HCT116 (cell line): ENCODE measurements at regions not wholly inside any gene's neighbourhood (a gene's known extent, or its start where the extent isn't known, plus 50 kb on each side); places are given as distances from the start of the nearest gene placed in this dataset.

Source experiments
- ATAC-seq: fragments of 200-7000 bp; cut with Tn5 transposase; 2 replicates; pipeline ENCODE4 v1.9.1; 2020; ENCODE audit warnings: mild to moderate bottlenecking, moderate library complexity
- BruUV-seq: library from RNA; stranded (reverse); fragments of 400-500 nt; replicated peaks from 2 replicates; lab custom pipeline; 2021; lab: Mats Ljungman, UMichigan
- CTCF ChIA-PET: fragments of 300-600 bp; sonication (Branson Sonifier 250); formaldehyde crosslinking; loops from one replicate; lab custom pipeline; 2021; ENCODE audit warnings: antibody characterized with exemption; lab: Charles Lee
- POLR2A ChIA-PET: fragments of 300-600, 350-600 bp; sonication (Branson Sonifier 250); formaldehyde crosslinking; loops from one replicate; lab custom pipeline; 2021; ENCODE audit warnings: antibody characterized with exemption; lab: Charles Lee
- RAD21 ChIA-PET, 2 experiments: fragments of 300-600 bp; sonication (Branson Sonifier 250); formaldehyde crosslinking; loops; one replicate each; lab custom pipeline; 2023; ENCODE audit warnings: low total read pairs in 2 of 2; ENCODE audit not compliant: uncharacterized antibody in 2 of 2, unreplicated experiment in 2 of 2, low non-redundant PET in 1 of 2; lab: Charles Lee
- DNase-seq: peaks from one replicate; pipeline ENCODE4 v3.0.0-alpha.2; 2010; ENCODE audit warnings: low read depth, low spot score
- H2AFZ ChIP-seq: fragments of 200-600 bp; shearing (Covaris generic), sonication (generic); 2 replicates; pipeline ENCODE4 v1.6.1; 2017; ENCODE audit warnings: low read depth, mixed run types, mixed read lengths, antibody characterized with exemption, low read length; ENCODE audit not compliant: poor library complexity, severe bottlenecking
- H3K27ac ChIP-seq: 2 replicates; pipeline ENCODE4 v1.5.1; 2012; ENCODE audit warnings: low read depth, low read length
- H3K27me3 ChIP-seq: fragments of 200-600 bp; sonication (generic); 2 replicates; pipeline ENCODE4 v1.6.1; 2016; ENCODE audit warnings: mixed run types, low read length, mixed read lengths; ENCODE audit not compliant: insufficient read depth
- H3K36me3 ChIP-seq, 2 experiments: fragments of 200-500 bp in 1 of 2; fragments of 200-600 bp in 1 of 2; sonication (Bioruptor generic) in 1 of 2; sonication (generic) in 1 of 2; 2 replicates each; pipeline versions ENCODE4 v1.5.1 to v1.6.1; 2014 to 2016; ENCODE audit warnings: low read length in 2 of 2, inconsistent platforms in 1 of 2, mixed read lengths in 1 of 2, mixed run types in 1 of 2; ENCODE audit not compliant: insufficient read depth in 2 of 2, control insufficient read depth in 1 of 2
- H3K4me1 ChIP-seq, 2 experiments: fragments of 200-600 bp in 1 of 2; sonication (generic) in 1 of 2; 2 replicates each; pipeline versions ENCODE4 v1.5.1 to v1.6.1; 2012 to 2017; ENCODE audit warnings: low read length in 2 of 2, inconsistent platforms in 1 of 2, mild to moderate bottlenecking in 1 of 2, mixed read lengths in 1 of 2, mixed run types in 1 of 2, moderate library complexity in 1 of 2; ENCODE audit not compliant: insufficient read depth in 2 of 2, control insufficient read depth in 1 of 2
- H3K4me2 ChIP-seq: fragments of 200-600 bp; sonication (generic); 2 replicates; pipeline ENCODE4 v1.6.1; 2017; ENCODE audit warnings: mixed run types, low read length, mixed read lengths
- H3K4me3 ChIP-seq, 2 experiments: fragments of 200-600 bp in 1 of 2; sonication (generic) in 1 of 2; replicated peaks in 1 of 2; 2 replicates each; pipeline ENCODE4 v1.5.1; 2011 to 2016; ENCODE audit warnings: low read length in 2 of 2, control low read depth in 1 of 2, low read depth in 1 of 2, mild to moderate bottlenecking in 1 of 2, mixed read lengths in 1 of 2, mixed run types in 1 of 2
- H3K79me2 ChIP-seq: fragments of 200-600 bp; sonication (generic); 2 replicates; pipeline ENCODE4 v1.6.1; 2017; ENCODE audit warnings: mild to moderate bottlenecking, mixed run types, low read length, moderate library complexity, mixed read lengths; ENCODE audit not compliant: insufficient read depth
- H3K9ac ChIP-seq: fragments of 200-600 bp; sonication (generic); 2 replicates; pipeline ENCODE4 v1.6.1; 2016; ENCODE audit warnings: low read length, mixed read lengths
- H3K9me2 ChIP-seq: fragments of 200-600 bp; sonication (generic), shearing (Covaris generic); 2 replicates; pipeline ENCODE4 v1.6.1; 2017; ENCODE audit warnings: mixed run types, mild to moderate bottlenecking, moderate library complexity; ENCODE audit not compliant: insufficient read depth
- H3K9me3 ChIP-seq, 2 experiments: fragments of 200-500 bp in 1 of 2; fragments of 200-600 bp in 1 of 2; sonication (Bioruptor generic) in 1 of 2; sonication (generic) in 1 of 2; 2 replicates each; pipeline ENCODE4 v1.6.1; 2014 to 2017; ENCODE audit warnings: low read length in 2 of 2, mixed read lengths in 2 of 2, inconsistent platforms in 1 of 2, low read depth in 1 of 2, mild to moderate bottlenecking in 1 of 2, mixed run types in 1 of 2, moderate library complexity in 1 of 2; ENCODE audit not compliant: control insufficient read depth in 1 of 2, insufficient read depth in 1 of 2
- H4K20me1 ChIP-seq: fragments of 200-600 bp; sonication (generic), shearing (Covaris generic); 2 replicates; pipeline ENCODE4 v1.6.1; 2017; ENCODE audit warnings: mixed run types, mild to moderate bottlenecking, moderate library complexity; ENCODE audit not compliant: insufficient read depth
- CEBPB ChIP-seq: IDR thresholded peaks from 2 replicates; pipeline ENCODE4 v1.6.1; 2012; ENCODE audit warnings: low read depth
- CTCF ChIP-seq, 3 experiments: fragments of 200-600 bp in 1 of 3; sonication (generic) in 1 of 3; IDR thresholded peaks in 2 of 3; conservative IDR thresholded peaks in 1 of 3; 2 replicates each; pipeline ENCODE4 v1.5.1; 2012 to 2017; ENCODE audit warnings: low read depth in 2 of 3, low read length in 2 of 3, antibody characterized with exemption in 1 of 3, borderline replicate concordance in 1 of 3, control low read depth in 1 of 3, mild to moderate bottlenecking in 1 of 3, mixed read lengths in 1 of 3, mixed run types in 1 of 3, moderate library complexity in 1 of 3; ENCODE audit not compliant: insufficient read depth in 1 of 3
- EGR1 ChIP-seq: IDR thresholded peaks from 2 replicates; pipeline ENCODE4 v1.6.1; 2012; ENCODE audit warnings: low read depth
- ELF1 ChIP-seq: IDR thresholded peaks from 2 replicates; pipeline ENCODE4 v1.6.1; 2012; ENCODE audit warnings: low read depth, borderline replicate concordance
- EZH2 ChIP-seq: fragments of 200-600 bp; sonication (generic); IDR thresholded peaks from 2 replicates; pipeline ENCODE4 v1.6.1; 2017; ENCODE audit warnings: antibody characterized with exemption, mixed run types
- EZH2phosphoT487 ChIP-seq: fragments of 200-600 bp; IDR thresholded peaks from 2 replicates; pipeline ENCODE4 v1.6.1; 2018; ENCODE audit warnings: antibody characterized with exemption, borderline replicate concordance
- FOSL1 ChIP-seq: IDR thresholded peaks from 2 replicates; pipeline ENCODE4 v1.6.1; 2012; ENCODE audit warnings: low read depth
- MAX ChIP-seq: IDR thresholded peaks from 2 replicates; pipeline ENCODE4 v1.6.1; 2012
- POLR2A ChIP-seq: IDR thresholded peaks from 2 replicates; pipeline ENCODE4 v1.7.0; 2011; ENCODE audit warnings: borderline replicate concordance; ENCODE audit not compliant: insufficient read depth, insufficient read length; ENCODE audit errors: extremely low read depth
- POLR2AphosphoS5 ChIP-seq: IDR thresholded peaks from 2 replicates; pipeline ENCODE4 v1.6.1; 2011; ENCODE audit warnings: mild to moderate bottlenecking, low read depth, low read length, moderate library complexity
- SIN3A ChIP-seq: IDR thresholded peaks from 2 replicates; pipeline ENCODE4 v1.6.1; 2012; ENCODE audit warnings: low read depth
- SP1 ChIP-seq: IDR thresholded peaks from 2 replicates; pipeline ENCODE4 v1.6.1; 2012; ENCODE audit warnings: low read depth
- SRF ChIP-seq: IDR thresholded peaks from 2 replicates; pipeline ENCODE4 v1.6.1; 2012; ENCODE audit warnings: low read depth
- TCF7L2 ChIP-seq: IDR thresholded peaks from 2 replicates; pipeline ENCODE4 v1.7.0; 2011; ENCODE audit warnings: borderline replicate concordance, inconsistent platforms; ENCODE audit not compliant: insufficient read depth, insufficient read length; ENCODE audit errors: extremely low read depth
- ZFX ChIP-seq: fragments of 450-650 bp; IDR thresholded peaks from 2 replicates; pipeline ENCODE4 v1.6.1; 2017
- ZNF274 ChIP-seq: fragments of 200-500 bp; sonication (Bioruptor generic); IDR thresholded peaks from 2 replicates; pipeline ENCODE4 v1.6.1; 2014; ENCODE audit warnings: mild to moderate bottlenecking, low read depth, low read length, inconsistent platforms
- intact Hi-C: fragments of 100-400 bp; cut with micrococcal nuclease; formaldehyde crosslinking; loops from 2 replicates; pipeline ENCODE4 v1.10.0; 2022
- TF ChIP-seq, protein P1 (sequence below): IDR thresholded peaks from 2 replicates; pipeline ENCODE4 v1.6.1; 2012; ENCODE audit warnings: low read depth
- TF ChIP-seq, protein P2 (sequence below): IDR thresholded peaks from 2 replicates; pipeline ENCODE4 v1.6.1; 2012
- TF ChIP-seq, protein P3 (sequence below): IDR thresholded peaks from 2 replicates; pipeline ENCODE4 v1.6.1; 2011; ENCODE audit warnings: mild to moderate bottlenecking, low read length, moderate library complexity; ENCODE audit not compliant: insufficient replicate concordance; ENCODE audit errors: extremely low read depth

DNA sequence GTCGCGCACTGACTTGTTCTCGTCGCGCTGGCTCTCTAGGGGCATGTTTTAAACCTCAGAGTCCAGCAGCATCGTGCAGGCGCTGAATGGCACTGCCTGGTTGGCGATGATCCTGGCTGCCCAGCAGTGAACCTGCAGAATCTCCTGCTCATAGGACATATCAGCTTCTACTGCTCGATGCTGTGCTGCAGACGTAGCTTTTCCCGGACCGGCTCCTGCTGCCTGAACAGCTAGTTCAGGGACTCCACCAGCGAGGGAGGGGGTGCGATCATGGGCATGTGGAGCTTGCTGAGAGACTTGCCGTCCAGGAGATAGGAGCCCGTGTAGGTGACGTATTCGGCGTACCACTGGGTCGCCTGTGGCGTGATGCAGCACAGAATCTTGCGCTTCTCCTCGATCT is 890.0 kb upstream of the LRRTM1 start:
- RAD21 ChIA-PET = no interaction called here
- POLR2A ChIA-PET = no interaction called here
- intact Hi-C loops = no loop called here

More for the DNA sequence above, 890.0 kb upstream of the LRRTM1 start:
- H3K27ac ChIP-seq = no peak overlapping the region
- no peaks in the 10 kb centered on the region for H3K9me3 ChIP-seq
- BruUV-seq = no TSS peak
- no peak overlapping the region for H2AFZ ChIP-seq
- DNase-seq (no peak), ATAC-seq (no peak)
- no peaks in the 10 kb centered on the region for H3K36me3 ChIP-seq
- H3K9me2 ChIP-seq = no peaks in the 10 kb centered on the region
- CTCF ChIA-PET = no interaction called here
- no peak overlapping the region for H3K4me2 ChIP-seq
- H3K9ac ChIP-seq = no peak overlapping the region
- no peaks in the 10 kb centered on the region for H3K79me2 ChIP-seq
- no peak overlapping the region for H3K4me3 ChIP-seq
- no peaks in the 10 kb centered on the region for H3K27me3 ChIP-seq
- H4K20me1 ChIP-seq = no peaks in the 10 kb centered on the region
- TF ChIP-seq EZH2phosphoT487 (no peak), SIN3A (no peak), CTCF (IDR thresholded peaks at IDR 0.05 in 2 of 3, conservative IDR thresholded peaks at IDR 0.05 in 1 of 3; ENCODE audit: borderline replicate concordance in 1 of 3, insufficient read depth in 1 of 3, low read depth in 2 of 3, low read length in 2 of 3) (no peak), ELF1 (no peak), ZFX (no peak), POLR2AphosphoS5 (no peak), EZH2 (no peak), EGR1 (no peak), SP1 (no peak), SRF (no peak), TCF7L2 (no peak), ZNF274 (no peak), MAX (no peak), POLR2A (no peak), FOSL1 (no peak), CEBPB (no peak)
- TF ChIP-seq, protein P1, sequence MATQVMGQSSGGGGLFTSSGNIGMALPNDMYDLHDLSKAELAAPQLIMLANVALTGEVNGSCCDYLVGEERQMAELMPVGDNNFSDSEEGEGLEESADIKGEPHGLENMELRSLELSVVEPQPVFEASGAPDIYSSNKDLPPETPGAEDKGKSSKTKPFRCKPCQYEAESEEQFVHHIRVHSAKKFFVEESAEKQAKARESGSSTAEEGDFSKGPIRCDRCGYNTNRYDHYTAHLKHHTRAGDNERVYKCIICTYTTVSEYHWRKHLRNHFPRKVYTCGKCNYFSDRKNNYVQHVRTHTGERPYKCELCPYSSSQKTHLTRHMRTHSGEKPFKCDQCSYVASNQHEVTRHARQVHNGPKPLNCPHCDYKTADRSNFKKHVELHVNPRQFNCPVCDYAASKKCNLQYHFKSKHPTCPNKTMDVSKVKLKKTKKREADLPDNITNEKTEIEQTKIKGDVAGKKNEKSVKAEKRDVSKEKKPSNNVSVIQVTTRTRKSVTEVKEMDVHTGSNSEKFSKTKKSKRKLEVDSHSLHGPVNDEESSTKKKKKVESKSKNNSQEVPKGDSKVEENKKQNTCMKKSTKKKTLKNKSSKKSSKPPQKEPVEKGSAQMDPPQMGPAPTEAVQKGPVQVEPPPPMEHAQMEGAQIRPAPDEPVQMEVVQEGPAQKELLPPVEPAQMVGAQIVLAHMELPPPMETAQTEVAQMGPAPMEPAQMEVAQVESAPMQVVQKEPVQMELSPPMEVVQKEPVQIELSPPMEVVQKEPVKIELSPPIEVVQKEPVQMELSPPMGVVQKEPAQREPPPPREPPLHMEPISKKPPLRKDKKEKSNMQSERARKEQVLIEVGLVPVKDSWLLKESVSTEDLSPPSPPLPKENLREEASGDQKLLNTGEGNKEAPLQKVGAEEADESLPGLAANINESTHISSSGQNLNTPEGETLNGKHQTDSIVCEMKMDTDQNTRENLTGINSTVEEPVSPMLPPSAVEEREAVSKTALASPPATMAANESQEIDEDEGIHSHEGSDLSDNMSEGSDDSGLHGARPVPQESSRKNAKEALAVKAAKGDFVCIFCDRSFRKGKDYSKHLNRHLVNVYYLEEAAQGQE = no peak
- TF ChIP-seq, protein P2, sequence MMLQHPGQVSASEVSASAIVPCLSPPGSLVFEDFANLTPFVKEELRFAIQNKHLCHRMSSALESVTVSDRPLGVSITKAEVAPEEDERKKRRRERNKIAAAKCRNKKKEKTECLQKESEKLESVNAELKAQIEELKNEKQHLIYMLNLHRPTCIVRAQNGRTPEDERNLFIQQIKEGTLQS = no peak
- TF ChIP-seq, protein P3, sequence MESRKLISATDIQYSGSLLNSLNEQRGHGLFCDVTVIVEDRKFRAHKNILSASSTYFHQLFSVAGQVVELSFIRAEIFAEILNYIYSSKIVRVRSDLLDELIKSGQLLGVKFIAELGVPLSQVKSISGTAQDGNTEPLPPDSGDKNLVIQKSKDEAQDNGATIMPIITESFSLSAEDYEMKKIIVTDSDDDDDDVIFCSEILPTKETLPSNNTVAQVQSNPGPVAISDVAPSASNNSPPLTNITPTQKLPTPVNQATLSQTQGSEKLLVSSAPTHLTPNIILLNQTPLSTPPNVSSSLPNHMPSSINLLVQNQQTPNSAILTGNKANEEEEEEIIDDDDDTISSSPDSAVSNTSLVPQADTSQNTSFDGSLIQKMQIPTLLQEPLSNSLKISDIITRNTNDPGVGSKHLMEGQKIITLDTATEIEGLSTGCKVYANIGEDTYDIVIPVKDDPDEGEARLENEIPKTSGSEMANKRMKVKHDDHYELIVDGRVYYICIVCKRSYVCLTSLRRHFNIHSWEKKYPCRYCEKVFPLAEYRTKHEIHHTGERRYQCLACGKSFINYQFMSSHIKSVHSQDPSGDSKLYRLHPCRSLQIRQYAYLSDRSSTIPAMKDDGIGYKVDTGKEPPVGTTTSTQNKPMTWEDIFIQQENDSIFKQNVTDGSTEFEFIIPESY = no peak
- no peaks in the 10 kb centered on the region for H3K4me1 ChIP-seq
